ENCODE measurements at regions not wholly inside any gene's neighbourhood (a gene's known extent, or its start where the extent isn't known, plus 50 kb on each side); places are given as distances from the start of the nearest gene placed in this dataset.

DNA sequence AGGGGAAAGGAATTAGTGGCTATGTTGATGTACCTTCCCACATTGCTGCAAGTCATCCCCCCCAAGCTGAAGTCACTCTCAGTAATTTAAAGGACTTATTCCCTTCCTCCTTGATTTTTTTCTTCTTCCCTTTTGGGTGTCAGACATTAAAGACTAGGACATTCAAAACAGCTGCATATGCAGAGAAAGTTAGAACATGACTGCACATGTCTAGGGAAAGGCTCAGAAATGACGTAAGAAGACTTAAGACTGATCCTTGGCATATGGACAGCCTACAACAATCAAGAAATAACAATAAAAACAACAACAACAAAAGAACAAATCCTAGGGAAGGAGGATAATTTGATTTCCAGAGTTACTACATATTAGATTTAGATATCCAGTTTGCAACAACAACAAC, 997.5 kb downstream of the TLE4 start:
- DNase-seq, result no peak

DNA sequence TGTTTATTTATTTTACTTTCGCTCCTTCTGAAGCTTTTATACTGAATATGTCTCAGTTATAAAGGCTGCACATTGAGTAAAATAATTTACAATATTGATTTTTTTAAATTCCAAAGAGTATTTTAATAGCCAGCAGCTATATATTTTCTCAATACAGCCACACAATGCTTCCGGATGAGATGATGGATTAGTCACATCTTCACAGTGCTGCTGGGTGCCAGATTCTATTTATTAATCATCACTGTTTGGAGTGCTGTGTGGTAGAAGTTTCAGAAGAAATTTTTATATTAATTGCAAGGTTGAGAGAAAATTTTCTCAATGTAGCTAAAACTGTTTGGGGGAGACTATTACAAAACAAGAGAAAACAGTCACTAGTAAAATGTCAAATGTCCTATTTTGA, 989.8 kb downstream of the TLE4 start:
- DNase-seq, result no peak

DNA sequence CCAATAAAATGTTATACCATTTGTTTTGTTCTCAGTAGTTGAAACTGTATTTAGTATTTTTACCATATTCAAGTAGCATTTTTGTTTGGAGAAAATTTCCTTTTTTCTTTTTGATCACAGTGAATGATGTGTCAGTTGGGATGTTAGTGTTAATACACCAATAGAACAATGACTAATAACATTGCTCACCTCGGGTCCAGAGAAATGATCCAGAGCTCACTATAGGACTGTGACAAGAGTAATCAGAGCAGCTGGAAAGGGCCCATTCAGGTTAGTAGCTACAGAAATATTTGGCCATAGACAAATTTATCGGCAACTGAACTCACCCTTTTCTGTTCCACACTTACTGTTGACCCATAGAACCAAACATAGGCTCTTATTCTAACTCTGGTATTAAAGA, 989.2 kb downstream of the TLE4 start:
- DNase-seq, result no peak

DNA sequence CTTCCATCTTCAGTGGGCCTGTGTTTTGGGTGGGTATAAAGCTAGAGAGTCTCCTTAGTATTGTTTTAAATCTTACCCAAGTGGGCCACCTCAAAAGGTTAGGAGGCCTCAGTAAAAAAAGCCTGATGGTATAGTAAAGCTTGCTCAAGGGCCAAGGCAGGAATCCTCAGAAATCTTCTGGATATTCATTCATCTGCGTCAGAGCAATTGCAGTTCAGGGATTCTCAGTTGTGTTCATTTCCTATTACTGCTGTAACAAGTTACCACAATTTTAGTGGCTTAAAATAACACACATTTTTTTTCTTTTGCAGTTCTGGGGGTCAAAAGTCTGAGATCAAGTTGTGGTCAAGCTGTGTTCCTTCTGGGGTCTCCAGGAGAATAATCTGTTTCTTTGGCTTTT, 985.5 kb downstream of the TLE4 start:
- no peak for DNase-seq

DNA sequence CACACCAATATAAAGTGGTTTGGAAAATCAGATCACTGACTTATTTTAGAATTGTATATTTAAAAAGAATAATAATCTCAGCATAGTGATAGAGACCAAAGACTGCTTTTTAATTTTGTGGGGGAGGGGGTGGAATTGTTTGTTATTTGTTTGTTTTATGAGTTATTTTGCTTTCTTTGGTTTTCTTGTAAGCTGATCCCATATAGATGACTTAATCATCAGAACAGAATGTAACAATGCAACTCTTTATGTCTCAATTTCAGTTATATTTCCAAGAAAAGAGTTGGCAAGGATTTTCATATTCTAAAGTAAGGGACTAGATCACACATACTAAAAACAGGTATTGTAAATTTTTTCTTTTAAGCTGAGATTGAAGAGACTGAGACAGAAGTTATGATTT, 984.9 kb downstream of the TLE4 start:
- no peak for DNase-seq

DNA sequence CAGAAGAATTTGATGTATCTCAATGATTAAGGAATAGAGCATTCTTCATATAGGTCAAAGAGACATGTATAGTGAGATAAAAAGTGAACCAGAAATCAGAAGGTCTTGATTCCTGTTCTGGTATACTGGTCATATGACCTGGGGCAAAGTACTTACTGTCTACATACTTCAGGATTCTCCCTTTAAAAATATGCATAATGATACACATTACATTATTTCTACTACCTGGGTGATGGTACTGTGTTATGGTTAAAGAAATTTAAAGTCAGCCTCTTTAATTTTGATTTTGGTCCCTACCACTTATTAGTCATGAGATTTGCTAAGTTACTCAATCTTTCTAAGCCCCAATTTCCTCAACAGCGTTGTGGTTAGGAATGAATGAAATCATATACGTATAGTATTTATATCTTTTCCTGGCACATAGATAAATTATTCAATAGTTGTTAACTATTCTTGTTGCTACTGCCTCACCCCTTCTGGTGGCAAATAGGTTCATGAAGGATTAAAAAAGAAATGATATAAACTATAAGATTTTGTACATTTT, 984.1 kb downstream of the TLE4 start:
- DNase-seq, result no peak

DNA sequence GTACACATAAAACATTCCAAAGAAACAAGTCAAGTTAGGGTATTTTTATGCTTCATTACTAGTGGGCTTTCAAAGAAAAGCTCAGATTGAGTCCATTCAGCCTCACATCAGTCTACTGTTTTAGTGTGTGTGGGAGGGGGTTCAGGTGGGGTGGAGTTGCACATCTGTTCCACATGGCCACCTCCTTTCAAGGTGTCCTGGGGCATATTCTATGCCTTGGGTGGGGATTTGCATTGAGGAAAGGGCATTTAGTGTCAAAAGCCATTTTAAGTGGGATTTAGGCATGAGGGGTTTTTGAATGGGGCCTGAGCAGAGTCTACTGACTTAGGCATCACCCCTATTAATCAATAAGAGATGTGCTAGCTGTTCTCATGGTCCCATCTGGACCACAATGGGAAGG, 983.1 kb downstream of the TLE4 start:
- no peak for DNase-seq

DNA sequence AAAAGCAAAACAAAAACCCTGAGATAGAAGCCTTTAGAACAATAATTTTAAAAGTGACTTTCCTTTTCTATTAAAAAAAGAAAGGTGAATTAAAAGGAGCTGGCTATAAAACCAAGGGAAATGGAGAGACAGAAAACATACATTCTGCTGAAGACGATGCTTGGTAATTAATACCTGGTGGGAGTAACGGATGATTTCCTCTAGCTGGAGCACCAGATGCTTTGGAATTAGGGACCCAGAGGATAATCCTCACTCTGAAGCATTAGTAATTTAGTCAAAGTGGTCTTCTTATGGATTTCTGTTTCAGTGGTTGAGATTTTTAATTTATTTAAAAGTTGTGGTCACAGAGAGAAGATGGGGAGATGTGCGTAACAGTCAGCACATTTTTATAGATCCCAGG, 982.5 kb downstream of the TLE4 start:
- DNase-seq, result no peak

DNA sequence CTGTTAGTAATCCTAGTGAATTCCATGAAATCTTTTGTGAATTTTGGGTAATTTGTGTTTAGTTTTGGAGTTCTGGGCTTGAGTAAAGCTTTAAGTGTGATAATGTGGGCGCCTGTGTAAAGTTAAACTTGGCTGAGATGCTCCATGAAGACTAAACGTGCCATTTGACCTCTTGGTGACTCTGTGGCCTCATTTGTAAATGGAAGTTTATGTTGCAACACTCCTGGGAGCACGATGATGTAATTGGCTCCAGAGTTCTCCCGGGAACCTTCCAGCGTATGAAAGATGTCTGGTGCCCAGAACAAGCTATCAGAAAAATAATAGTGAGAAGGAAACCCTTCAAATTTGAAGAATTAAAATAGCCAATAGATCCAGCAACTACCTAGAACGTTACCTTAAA, 981.2 kb downstream of the TLE4 start:
- no peak for DNase-seq

DNA sequence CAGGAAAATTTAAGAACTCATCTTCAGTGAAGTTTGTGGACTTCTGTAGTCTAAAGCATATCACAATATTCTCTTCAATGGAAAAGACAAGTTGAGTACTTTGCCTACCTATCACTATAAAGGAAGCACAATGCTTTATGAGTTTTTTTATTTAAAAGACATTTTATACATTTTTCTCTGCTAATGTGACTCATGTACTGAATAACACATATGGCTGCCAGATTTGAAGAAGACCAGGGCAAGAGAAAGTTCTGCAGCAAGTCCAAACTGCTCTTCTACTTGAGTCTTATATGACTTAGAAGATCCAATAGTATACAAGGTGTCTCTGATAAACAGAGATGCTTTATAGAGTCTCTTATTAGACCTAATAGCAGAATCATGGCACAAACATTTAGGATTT, 978.4 kb downstream of the TLE4 start:
- no peak for DNase-seq

DNA sequence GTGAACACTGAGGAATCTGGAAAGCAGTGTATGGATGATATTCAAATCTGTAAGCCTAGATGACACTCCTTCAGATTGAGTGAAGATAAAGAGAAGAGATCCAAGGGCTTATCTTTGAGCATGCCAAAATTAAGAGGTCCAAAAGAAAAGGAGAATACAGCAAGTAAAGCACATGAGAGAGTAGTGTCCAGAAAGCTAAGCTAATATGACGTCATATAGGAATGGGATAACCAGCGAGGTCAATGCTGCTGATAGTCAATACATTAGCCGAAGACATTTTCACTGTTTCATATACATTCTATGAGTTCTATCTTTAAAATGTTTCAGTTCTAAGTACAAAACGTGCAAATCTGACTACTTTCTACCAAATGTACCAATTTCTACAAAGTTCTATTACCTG, 975.8 kb downstream of the TLE4 start:
- no peak for DNase-seq

DNA sequence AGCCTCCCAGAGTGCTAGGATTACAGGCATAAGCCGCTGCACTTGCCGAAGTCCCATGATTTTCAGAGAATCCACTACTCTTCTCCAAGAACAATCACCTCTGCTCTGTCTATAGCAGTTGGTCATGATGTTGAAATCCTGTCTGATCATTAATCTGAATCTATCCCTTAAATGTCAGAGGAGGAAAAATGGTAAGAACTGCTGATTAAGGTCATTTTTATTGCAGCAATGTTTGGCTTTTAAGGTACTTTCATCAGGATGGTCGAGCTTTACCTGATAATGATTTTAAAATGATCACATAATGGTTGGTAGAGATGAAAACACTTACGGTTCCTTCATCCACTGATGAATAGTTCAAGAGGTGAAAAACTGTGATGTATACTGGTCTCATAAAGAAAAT, 968.6 kb downstream of the TLE4 start:
- no peak for DNase-seq

DNA sequence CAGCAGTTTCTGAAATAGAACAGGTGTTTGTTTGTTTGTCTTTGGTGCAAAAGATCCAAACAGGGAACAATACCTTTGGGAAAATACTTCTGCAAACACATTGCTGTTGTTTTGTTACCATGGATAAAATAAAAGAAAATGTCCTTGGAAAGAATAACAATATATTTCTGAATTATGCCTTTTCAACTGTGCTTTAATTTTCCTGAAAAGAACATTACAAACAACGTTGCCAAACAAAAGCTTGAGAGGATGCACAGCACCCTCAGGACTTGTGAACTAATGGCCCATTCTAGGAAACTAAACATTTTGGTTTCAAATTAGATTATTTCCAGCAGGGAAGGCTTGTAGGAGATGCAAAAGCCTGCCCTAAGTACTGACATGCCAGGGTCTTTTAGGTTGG, 967.2 kb downstream of the TLE4 start:
- no peak for DNase-seq

DNA sequence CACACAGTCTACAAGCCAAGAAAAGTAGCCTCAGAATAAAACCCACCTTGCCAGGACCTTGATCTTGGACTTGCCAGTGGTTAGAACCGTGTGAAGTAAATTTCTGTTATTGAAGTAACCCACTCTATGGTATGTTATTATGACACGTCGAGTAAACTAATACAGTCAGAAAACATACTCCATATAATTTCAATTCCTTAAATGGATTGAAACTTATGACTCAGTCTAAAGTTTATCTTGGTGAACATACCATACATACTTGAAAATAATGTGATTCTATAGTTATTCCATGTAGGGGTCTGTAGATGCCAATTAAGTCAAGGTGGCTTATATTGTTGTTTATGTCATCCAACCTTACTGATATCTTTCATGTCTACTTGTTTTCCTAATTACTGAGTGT, 950.7 kb downstream of the TLE4 start:
- no peak for DNase-seq

DNA sequence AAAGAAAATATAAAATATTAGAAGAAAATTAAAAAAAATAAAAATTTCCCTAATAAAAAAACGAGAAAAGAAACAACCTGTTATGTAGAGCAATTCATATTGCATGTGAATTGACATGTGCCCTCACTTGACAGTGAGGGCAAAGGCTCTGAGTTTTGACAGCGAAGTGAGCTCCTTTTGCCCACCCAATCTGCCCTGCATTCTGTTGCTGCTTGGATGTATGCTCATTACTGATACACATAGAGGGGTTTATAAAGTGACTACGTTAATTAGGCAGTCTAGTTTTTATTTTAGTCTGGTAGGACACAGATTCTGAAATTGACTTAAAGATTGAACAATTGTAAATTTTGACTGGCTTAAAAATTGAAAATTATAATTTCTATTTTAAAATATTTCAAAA, 949.4 kb downstream of the TLE4 start:
- no peak for DNase-seq

DNA sequence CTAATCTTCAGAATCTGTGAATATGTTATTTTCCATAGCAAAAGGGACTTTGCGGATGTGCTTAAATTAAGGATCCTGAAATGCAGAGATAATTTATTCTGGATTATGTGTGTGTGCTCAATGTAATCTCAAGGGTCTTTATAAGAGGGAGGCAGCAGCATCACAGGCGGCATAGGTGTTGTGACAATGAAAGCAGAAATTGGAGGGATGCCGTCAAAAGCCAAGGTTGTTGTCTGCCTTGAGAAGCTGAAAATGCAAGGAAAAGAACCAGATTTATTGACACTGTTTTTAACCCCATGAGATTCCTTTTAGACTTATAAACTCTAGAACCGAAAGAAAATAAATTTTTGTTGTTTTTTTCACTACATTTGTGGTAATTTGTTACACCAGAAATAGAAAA, 948.5 kb downstream of the TLE4 start:
- no peak for DNase-seq

DNA sequence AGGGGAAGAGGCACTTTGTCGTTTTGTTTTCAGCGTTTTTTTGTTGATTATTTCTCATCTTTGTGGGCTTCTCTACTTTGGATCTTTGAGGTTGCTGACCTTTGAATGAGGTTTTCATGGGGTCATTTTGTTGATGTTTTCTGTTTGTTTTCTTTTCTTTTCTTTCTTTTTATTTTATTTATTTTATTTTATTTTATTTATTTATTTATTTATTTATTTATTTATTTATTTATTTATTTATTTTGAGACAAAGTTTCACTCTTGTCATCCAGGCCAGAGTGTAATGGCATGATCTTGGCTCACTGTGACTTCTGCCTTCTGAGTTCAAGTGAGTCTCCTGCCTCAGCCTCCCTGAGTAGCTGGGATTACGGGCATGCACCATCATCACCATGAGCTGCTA, 946.7 kb downstream of the TLE4 start:
- DNase-seq, result no peak

DNA sequence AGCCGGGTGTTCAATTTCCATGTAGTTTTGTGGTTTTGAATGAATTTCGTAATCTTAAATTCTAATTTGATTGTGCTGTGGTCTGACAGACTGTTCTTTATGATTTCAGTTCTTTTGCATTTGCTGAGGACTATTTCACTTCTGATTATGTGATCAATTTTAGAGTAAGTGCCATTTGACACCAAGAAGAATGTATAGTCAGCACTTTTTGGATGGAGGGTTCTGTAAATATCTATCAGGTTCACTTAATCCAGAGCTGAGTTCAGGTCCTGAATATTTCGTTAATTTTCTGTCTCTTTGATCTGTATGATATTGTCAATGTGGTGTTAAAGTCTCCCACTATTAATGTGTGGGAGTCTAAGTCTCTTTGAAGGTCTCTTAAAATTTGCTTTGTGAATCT, 944.9 kb downstream of the TLE4 start:
- no peak for DNase-seq

DNA sequence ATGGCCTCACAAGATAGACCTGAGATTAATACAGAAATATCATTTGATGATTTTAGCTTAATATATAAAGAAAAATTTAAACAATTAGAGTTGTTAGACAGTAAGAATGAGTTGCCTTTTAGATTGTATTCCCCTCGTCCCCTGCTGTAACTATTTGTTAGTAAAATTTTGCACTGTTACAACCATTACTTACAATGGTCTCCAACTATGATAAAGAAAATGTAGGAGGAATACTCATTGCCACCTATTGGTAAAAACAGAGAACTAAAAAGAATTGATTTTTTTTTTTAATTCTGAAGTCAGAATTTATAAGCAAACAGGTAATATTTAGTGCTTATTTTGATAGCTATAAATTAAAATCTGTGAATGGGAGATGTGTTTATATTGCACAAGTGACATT, 937.6 kb downstream of the TLE4 start:
- DNase-seq, result no peak

DNA sequence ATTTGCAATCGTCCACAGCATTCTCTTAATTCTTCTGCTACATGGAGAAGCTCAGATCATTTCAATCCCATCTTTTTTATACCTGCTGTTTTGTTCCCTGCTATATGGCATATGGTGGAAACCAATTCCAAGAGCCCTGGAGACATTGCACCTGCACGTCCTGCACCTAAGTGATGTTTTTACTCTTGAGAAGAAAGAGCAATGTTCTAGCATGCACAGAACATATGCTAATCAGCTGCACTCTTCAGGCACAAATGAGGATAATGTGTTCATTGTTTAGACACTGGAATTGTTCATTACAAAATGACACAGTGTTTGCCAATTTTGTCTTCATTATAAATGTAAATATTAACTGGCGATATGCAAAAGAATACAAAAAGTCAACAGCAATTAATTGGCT, 935.8 kb downstream of the TLE4 start:
- no peak for DNase-seq

DNA sequence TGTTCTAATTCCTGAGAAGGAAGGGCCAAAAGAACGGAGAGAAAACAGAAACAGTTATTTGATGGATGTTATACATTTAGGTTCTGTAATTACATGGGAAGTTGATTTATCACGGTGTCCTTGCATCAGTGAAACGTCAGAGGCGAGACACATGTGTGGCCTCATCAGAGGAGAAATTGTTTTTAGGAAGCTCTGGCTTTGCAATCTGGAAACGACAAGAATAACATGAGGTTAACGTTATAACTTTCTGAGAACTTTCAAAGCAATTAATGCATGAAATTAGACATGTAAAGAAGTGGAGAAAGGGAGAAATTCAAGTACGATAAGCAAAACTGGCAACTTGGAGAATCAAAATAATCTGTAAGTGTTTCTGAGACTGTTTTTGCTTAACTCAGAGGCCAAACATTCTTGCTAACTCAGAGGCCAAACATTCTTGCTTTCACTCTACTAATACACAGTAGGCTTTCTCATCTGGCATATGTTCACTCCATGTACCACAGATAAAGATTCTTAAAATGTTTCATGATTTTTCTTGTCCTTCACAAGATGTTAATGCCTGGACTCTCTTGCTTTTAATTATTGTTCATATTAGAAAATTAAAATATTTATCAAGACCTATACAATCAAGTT, 933.0 kb downstream of the TLE4 start:
- DNase-seq, result no peak

DNA sequence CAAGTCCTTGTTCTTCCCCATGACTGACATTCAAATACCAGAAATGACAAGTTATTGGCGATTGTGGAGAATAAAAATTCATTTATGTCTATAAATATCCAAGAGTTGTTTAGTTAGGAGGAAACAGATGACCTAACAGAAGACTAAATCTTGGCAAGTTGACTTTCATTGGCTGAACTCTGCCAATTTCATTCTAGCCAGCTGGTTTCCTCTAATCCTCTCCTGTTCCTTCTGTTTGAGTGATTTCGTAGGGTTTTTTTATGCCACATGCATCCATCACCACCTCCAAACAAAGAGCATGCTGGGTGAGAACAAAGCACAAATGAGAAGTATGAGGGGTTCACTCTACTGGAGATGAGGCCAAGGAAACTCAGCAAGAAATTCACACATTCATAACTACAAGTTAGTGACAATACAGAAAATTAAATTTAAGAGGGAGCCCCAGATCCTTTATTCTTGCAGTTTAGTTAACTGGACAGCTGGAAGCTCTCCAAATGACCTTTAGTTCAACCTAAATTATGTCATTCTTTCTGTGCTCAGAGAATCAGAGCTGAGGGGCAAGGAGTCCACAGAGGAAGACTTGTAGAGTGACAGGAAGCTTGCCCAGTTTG, 932.0 kb downstream of the TLE4 start:
- no peak for DNase-seq

DNA sequence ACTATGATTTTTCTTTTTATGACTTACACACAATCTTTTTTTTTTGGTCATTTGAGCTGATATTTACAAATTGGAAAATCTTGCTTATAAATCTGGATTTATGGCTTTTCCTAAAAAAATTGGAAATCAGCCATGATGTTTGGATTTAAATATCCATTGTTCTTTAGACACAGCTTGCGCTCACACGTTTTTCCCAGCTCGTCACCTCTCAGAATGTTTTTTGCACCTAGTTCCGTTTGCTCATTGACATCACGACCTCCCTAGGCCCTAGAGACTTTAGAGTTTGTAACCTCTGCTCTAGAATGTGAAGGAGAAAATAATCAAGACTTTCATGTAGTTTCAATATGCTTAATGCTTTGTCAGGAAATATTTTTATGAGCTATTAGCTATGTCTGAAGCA, 930.5 kb downstream of the TLE4 start:
- DNase-seq, result no peak

DNA sequence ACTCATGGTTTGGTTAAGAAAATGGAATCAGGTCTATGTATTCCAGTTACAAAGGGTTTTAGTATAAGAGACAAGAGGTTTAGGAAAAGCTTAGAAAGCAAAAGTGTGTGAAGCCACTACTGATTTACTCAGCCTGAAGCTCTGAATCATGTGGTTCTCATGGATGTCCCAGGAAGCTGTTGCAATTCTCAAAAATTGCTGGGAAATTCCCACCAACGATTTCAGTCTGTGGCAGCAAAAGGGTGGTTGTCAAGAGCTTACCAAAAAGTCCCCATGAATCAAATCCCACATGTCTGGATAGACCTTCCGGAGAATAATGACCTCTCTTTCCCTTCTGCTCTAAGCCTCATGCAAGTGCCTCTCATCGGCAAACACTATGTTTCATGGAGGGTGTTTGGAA, 929.9 kb downstream of the TLE4 start:
- DNase-seq, result no peak

DNA sequence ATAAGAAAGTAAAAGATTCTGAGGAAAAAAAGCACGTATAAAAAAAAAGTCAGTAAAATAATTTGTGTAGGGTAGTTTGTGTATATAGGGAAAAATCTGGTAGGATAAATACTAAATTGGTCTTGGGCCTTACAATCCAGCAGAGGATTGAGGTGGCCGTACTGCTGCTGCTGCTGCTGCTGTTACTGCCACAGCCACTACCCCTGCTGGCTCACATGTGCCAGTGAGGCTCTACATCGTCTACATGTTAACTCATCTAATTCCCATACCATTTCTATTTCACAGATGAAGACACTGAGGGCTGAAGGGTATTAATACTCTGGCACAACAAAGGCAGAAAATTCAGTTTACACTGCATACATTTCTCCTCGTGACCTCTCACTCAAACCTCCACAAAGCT, 928.5 kb downstream of the TLE4 start:
- DNase-seq, result no peak
